HS-5 (cell line): ENCODE measurements at regions not wholly inside any gene's neighbourhood (a gene's known extent, or its start where the extent isn't known, plus 50 kb on each side); places are given as distances from the start of the nearest gene placed in this dataset.
"Not testable (repeated sequence)": the region's sequence is repeated elsewhere in the genome, so short reads cannot be mapped to it uniquely, and the experiment has no call there.

Experiments
- DNase-seq: peaks from one replicate; pipeline ENCODE4 v3.0.0-alpha.2; 2012; ENCODE audit warnings: low read depth

DNA sequence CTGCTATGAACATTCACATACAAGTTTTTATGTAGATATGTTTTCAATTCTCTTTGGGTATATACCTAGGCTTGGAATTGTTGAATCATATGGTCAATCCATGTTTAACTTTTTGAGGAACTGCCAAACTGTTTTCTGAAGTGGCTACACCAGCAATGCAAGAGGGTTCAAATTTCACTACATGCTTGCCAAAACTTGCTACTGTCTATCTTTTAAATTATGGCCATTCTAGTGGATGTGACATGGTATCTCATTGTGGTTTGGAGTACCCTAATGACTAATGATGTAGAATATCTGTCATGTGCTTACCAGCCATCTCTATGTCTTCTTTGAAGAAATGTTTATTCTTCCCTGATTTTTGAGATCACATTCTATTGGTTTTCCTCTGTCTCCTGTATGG is 860.3 kb downstream of the DIAPH3 start:
- no peak for DNase-seq

DNA sequence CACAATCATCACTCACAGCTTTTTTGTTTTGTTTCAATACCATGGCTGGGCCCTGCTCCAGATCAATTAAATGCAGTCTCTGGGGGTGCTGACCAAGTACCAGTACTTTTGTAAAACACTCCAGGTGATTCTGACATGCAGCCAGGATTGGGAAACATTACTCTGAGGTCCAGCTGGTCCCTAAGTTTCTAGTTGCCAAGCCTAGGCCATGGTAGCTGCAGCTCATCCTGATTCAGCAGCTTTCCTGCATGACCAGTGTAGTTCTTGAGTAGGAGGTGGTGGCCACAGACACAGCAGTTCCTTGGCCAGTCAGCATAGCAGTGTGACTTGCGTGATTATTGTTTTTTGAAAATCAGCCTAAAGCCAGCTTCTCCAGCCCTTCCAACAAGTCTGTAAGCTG is 859.1 kb downstream of the DIAPH3 start:
- DNase-seq: no peak

DNA sequence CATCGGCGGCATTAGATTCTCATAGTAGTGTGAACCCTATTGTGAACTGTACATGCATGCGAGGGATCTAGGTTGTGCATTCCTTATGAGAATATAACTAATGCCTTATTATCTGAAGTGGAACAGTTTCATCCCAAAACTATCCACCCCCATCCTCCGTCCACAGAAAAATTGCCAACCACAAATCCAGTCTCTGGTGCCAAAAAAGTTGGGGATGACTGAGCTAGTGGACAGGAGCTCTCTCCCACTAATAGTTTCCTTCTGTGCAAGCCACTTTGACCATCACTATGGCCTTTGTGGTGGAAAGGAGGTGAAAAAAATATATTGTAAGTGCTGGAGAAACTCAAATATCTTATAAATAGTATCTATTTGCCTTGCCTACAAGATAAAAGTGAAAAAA is 857.8 kb downstream of the DIAPH3 start:
- no peak for DNase-seq

DNA sequence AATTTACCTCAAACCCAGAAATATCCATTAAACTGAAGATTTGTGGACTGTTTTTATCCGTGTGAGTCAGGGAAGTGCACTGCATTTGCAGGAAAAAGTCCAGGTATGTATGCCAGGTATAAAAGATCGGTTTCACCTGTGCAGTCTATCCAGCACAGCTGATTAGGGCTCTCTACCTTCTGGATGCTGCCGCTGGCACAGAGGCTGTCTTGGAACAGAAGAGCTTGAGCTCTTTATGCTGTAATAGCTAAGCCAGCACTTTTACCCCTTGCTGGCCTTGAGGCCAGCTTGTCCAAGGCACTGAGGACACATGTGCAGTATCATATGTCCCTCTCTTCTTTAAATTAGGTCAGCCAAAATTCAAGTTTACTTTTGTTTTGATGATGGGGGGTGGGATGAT is 851.0 kb downstream of the DIAPH3 start:
- DNase-seq: no peak

DNA sequence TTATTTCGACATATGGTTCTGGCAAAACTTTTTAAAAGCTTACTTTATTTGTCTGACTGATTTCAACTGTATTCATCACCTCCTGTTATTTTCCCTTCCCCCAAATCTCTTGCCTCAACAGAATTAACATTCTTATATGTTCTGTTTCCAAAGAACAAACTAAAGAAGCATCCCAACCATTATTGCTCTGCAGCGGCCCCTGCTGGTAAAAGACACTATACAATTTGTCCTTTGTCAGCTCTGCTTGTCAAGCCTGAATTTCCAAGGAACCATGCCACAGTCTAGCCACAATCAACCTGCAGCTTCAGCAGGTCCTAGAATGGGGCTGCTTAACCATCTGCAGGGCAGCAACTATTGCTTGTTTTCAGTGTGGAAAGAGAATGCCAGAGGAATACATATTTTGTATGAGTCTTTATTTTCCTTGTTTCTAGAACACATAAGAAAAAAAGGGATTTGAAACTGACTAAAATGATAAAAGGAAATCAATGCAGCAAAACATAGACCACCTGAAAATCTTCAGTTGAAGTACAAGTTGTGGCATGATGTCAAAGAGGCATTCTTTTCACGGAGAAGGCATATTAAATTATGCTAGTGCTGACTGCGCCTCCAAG is 845.3 kb downstream of the DIAPH3 start:
- DNase-seq: peak; percentile 10

DNA sequence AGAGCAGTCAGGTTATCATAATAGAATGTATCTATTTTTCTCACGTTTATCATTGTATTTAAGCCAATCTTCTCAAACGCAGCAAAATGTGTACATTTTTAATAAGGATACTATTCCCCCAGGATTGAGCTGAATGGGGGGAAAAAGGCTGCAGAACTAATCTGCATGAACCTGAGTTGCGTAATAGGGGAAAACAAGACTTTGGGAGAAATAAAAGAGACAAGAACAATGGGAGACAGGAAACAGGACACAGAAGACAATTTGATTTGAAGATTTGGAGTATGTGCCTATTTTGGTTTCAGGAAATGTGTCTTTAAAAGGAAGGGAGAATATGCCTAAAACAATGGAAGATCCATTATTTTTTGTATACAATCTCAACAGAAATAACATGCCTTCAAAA is 844.5 kb downstream of the DIAPH3 start:
- no peak for DNase-seq

DNA sequence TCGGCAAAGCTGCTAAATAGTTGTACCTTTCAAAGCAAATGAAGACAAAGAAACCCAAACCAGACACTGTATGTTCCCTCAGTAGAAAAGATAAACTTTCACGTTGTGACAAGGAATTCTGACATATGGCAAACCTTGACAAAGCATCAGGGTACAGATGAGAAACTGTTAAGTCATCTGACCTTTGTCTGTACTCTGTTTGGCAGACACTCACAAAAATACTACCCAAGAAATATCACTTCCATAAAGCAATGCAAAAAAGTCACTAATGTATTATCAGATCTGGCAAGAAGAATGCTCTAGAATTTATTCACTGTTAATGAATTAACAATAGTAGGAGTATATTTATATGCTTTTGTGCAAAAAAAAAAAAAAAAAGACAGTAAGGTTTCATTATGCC is 843.7 kb downstream of the DIAPH3 start:
- DNase-seq: no peak

DNA sequence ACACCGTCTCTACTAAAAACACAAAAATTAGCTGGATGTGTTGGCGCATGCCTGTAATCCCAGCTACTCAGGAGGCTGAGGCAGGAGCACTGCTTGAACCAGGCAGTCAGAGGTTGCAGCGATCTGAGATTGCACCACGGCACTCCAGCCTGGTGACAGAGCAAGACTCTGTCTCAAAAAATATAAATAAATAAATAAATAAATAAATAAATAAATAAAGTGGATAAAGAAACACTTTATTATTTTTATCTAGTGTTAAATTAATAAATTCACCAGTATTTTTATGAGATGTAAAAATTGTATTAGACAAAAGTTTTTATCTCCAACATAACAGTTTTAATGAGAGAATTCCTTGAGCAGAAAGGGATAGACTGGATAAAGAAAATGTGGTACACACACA is 839.3 kb downstream of the DIAPH3 start:
- not testable (repeated sequence) for DNase-seq

DNA sequence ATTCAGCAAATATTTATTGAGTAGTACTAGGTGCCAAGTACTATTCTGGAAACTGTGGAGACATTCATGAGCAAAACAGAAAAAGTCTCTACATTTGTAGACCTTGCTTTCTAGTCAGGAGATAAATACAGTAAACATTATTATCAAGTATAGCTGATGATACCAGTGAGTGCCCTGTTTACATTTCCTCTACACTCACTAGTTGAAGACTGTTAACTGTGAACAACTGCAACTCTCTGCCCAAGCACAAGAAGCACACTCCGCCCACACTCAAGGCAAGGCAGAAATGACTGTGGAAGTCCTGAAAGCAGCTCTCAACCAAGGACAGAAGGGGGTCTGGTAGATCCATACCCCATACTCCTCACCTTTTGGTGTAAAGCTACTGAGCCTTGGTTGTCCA is 837.0 kb downstream of the DIAPH3 start:
- DNase-seq: no peak

DNA sequence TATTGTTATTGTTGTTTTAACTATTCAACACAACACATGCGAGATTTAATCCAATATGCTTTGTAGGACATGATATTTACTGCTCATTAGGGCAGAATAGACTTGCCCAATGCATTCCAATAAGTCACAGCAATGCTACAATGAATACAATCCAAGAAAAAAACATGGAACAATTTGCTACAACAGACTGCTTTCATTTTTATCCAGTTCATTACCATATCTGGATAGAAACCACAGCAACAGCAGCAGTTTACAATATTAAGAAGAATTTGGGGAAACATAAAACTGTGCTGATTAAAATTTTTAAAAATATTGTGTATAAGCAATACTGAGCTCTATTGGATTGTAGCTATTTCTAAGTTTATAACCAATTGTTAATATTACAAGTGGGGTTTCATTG is 833.0 kb downstream of the DIAPH3 start:
- no peak for DNase-seq

DNA sequence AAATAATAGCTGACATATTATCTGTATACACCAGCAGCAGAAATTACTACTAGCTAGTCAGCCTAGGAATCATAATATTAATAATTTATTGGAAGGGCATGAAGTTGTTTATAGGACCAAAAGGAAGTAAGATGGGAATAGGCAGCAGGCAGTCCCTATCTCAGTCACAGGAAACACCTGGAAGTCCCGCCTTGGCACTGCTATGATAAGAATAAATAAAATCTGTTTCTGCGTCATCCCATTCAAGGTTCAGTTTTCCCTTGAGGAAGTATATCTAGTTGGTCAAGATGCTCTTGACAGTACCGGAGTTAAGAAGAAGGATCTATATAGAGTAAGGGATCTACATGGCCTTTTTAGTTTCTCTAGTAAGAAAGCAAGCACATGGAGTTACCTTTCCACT is 830.8 kb downstream of the DIAPH3 start:
- DNase-seq: no peak

DNA sequence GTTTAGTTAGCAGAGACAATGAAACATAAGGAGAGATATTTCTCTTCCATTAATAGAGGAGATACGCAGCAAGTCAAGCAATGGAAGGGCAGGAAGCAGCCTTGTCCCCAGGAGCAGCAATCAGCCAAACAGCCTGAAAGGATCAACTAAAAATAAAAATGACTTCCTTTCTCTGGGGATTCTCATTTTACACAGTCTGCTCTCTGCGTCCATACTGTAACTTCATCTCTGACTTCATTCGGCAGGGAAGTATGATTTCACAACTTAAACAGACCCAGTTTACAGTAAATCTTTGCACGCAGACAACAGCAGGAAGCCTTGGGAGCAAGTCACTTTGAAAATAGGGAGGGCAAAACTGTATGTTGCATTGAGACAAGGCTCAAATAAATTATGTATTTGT is 826.7 kb downstream of the DIAPH3 start:
- no peak for DNase-seq

DNA sequence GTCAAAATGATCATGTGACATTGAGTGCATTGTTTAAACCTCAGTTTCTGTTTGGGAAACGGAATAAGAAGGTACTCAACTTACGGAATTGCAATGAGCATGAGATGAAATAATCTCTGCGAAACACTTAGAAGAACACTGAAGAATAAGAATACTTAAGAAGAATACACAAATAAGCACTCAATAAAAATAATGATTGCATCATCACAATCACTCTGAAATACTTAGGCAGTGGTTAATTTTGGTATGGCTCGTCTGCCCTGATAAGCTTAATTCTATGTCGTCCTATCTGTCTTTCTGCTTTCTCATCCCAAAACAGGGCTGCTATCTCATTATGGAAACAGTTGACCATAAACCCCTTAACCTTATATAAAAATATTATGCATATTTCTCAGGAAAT is 823.6 kb downstream of the DIAPH3 start:
- no peak for DNase-seq

DNA sequence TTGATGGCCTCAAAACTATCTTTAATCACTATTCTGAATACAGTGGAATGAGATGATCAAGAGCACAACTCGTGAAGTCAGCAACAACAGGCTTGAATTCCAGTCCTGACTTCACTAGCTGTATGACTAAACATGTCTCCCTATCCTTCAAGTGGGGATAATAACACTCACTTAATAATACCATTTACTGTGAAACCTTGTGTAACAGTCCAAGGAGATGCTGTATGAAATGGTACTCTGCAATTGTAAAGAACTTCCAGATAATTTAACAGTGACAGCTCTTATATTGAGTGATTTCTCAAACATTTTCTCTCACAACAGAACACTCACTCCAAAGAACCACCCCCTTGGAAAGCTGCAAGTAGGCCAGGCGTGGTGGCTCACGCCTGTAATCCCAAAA is 823.1 kb downstream of the DIAPH3 start:
- no peak for DNase-seq

DNA sequence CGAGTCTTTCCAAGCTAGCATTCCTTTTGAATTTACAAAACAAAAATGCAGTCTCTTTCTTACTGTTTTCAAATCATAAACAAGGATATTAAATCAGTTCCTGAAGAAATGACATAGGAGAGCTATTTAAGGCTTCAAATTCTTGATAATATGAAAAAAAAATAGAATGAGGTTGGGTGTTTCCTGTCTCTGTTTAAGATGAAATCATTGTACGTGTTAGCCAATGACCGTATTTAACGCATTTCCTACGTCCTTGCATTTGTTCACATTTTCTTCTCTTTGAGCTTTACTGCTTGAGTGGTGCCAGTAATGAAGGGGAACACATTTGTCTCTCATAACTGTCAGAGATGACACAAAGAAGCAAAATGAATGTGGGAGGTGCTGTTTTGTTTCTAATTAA is 821.3 kb downstream of the DIAPH3 start:
- no peak for DNase-seq

DNA sequence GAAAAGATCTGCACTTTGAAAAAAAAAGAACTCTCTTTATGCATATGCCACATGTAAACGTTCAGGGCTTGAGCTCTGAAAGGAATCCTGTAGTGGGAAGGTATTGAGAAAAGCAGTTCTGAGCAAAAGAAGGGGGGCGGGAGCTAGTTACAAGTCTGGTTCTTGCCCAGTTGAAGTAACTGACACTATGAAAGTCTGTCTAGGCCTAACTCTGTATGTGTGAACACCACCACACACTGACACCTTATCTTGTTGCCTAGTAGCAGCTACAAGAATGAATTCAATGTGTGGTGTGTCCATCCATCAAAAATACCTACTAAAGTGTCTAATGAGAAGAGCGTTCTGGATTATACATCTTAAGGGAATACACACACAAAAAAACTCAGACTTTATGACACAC is 820.6 kb downstream of the DIAPH3 start:
- no peak for DNase-seq

DNA sequence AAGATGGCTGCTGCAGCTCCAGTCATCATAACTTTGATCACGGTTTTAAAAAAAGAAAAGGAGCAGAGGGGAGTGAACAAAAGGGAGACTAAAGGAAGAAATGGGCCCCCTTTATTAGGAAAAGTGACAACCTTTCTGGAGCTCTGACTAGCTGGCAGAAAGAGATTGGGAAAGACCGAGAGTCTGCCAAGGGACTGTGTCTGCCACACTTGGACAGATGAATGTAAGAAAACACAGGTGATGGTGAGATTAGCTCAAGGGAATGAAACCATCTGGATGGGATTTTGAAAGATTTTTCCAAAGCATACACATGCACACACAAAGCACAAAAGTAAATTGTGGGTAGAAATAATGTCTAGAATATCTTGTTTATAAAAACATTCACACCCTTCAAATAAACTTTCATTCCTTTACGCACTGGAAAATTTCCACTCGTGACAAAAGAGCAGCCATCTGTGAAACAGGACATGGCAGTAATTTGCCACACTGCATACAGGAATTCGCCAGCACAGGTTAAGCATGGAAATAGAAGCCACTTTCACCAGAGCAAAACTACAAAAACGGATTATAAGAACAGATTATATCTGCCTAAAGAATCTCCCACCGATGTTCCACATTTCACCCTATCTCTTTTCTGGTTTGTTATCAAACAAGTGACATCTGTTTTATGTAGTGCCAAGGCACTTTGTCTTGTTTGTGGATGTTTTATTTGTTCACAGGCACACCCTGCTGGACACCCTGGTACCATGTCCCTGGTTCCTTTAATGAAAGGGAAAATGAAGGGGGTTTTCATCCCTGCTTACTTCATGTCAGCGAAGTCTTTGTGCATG is 819.5 kb downstream of the DIAPH3 start:
- DNase-seq: no peak

DNA sequence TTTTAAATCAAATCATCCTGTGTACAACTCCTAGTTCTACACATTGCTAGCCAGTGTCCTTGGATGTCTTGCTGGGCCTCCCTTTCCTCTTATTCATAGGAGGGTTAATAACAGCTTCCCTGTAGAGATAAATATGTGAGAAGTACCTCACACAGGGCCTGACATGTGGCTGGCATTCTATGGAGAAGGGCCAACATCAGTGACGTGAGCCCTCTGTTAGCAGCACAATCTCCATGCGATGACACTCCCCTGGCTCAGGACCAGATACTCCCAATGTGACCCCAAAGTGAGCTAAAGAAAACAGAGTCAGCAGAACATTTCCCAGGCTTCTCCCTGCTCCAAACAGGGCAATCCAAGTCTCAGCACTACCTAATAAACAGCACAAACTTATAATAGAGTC is 818.4 kb downstream of the DIAPH3 start:
- DNase-seq: no peak

DNA sequence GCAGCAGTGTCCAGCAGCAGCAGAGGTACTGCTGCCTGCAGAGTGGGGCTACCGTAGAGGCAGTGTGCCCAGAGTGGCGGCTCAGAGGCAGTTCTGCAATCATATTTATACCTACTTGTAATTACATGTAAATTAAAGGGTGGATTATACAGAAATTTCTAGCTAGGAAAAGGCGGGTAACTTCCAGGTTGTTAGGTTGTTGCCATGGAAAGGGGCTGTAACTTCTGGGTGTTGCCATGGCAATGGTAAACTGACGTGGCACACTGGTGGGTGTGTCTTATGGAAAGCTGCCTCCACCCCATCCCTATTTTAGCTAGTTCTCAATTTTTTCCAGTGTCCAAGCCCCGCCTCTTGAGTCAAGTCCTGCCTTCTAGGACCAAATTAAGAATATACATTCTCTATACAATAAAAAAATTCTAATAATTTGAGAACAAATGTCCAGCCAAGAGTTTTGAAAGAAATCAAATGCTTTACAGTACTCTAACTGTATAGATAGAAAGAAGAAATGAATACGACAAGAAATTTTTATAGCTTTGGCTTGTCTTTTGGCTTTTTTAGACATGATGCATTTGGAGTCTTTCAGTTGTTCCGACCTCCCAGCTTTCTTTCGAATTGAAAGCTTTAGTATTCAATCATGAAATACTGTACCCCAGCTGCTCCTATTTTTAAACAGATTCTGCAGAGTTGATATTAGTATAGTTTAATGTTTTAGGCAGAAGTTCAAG is 816.6 kb downstream of the DIAPH3 start:
- DNase-seq: no peak

DNA sequence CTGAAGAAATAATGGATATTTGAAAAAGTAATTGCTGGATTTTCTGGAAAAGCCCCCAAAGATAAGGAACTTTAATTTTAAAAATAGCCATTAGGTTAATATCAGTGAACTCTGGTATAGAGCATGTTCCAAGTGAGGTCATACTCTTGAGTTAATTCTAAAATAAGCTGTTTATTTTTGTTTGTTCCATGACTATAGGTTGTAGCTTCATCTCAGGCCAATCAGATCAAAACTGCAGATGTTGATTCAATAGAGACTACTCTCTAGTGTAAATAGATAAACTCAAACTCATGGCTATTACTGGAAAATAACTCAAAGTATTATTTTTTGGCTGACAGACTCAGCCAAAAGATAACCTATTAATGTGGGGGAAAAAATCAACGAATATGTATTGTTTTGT is 815.1 kb downstream of the DIAPH3 start:
- DNase-seq: no peak

DNA sequence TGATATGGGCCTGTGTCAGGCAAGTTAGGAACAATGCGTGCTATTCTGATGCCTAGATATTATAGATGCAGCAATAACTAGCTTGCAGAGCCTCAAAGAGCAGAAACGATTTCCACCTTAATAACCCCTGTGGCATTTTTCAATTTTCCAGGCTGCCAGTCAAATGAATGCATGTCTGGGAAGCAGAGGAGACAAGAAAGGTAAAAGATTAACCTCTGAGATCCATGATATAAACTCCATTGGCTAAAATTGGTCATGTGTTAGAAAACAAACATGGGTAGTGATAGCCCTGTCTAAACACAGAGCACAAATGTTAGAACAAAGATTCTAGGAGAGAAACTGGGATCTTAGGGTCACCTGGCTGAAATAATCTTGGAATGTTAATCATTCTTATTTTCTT is 811.1 kb downstream of the DIAPH3 start:
- no peak for DNase-seq

DNA sequence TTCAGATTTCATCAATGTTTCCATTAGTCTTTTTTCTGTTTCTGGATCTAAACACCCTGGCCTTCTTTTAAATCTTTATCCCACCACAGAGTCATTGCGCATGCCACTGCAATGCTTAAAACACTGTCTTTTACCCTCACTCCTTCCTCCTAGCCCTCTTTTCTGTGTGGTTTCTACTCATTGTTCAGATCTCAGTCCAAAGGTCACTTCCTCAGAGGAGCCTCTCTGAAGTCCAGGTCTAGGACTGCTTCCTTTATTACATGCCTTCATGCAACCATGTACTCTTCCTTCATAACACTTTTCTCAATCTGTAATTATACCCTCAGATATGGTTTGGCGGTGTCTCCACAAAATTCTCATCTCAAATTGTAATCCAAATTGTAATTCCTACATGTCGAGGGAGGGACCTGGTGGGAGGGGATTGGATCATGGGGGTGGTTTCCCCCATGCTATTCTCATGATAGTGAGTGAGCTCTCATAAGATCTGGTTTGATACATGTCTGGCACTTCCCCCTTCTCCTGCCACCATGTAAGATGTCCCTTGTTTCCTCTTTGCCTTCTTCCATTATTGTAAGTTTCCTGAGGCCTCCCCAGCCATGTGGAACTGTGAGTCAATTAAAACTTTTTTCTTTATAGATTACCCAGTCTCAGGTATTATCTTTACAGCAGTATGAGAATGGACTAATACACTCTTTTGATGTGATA is 808.9 kb downstream of the DIAPH3 start:
- DNase-seq: no peak

DNA sequence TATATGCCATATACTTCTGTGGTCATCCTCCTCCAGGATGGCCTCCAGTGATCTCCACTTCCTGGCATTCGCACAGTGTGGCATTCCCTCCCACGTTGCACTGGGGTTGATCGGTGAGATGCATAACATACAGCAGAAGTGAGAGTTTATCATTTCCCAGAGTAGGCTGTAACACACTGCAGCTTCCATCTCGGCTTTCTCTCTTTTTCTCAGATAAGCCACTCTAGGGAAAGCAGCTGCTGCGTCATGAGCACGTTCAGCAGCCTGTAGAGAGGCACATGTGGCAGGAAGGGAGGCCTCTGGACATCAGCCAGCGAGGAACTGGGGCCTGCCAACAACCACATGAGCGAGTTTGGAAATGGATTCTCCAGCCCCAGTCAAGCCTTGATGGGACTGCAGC is 807.1 kb downstream of the DIAPH3 start:
- no peak for DNase-seq
